ENCODE measurements at regions not wholly inside any gene's neighbourhood (a gene's known extent, or its start where the extent isn't known, plus 50 kb on each side); places are given as distances from the start of the nearest gene placed in this dataset.

DNA sequence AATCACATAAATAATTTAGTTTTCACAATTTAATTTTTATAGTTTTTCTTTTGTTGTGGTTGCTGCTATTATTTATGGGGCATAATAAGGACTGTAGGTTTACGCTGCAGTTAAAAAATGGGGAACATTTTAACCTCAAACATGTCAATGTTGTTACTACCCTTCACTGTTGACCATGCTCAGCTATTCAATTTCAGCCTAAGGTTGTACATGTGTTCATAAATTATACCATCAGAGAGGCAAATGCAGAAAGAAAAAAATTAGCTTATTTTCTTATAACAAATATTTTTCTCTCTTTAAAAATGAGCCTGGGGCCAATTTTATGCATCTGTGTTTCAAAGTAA lies 110.1 kb upstream of the PITRM1 start:
- DNase-seq (ENCODE audit: low spot score in 2 of 2): no peak
- Histone ChIP-seq H3K36me3 (no peaks in the 10 kb centered on the region), H3K27ac (no peak overlapping the region), H3K27me3 (no peaks in the 10 kb centered on the region), H3K4me1 (peaks cover 6% of the 10 kb centered on the region), H3K4me3 (no peak overlapping the region), H3K9me3 (no peaks in the 10 kb centered on the region)
- no peak for TF ChIP-seq POLR2AphosphoS5 (IDR thresholded peaks at IDR 0.05)
- TF ChIP-seq CTCF (IDR thresholded peaks at IDR 0.05): no peak
- no peak for TF ChIP-seq POLR2A (IDR thresholded peaks at IDR 0.05)
- no peak for TF ChIP-seq EP300 (IDR thresholded peaks at IDR 0.05)
- 92% methylated on average over 1 of the region's 1 CpG for WGBS

DNA sequence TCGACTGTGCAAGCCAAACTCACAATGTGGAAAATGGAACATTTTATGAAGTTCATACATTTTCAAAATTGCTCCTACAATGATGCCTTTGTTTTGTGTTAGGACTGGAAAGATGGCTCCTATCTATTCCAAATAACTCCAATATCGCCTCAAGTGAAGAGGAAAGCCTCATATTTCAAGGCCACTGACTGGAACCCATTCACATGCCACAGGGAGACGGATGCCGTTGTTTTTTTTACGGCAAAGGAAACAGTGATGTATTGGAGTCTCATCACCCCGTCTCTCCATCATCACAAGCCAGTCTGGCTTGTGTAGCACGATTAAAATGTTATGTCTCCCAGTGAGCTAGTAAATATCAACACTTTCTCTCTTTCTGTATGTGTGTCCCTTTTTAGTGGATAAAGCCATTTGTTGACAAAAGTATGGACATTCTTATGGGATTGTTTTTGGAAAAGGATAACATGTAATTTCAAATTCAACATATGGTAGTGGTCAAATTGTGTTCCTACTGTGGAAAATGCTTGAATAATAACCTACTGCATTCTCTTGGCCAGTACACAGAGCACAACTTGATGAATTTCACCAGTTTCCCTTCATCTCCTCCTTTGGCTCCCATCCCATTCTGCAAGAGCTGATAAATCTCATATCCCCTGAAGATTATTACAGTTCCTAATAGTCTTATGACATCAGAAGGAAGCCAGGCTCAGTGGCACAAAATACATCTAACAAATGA lies 109.5 kb upstream of the PITRM1 start:
- peak in 1 of 2 donors; percentile 21 for DNase-seq (ENCODE audit: low spot score in 2 of 2)
- no peaks in the 10 kb centered on the region for H3K27me3 ChIP-seq
- H3K27ac ChIP-seq: no peak overlapping the region
- H3K4me3 ChIP-seq: no peak overlapping the region
- peaks cover 6% of the 10 kb centered on the region for H3K4me1 ChIP-seq
- no peaks in the 10 kb centered on the region for H3K9me3 ChIP-seq
- 58% methylated on average over 7 of the region's 7 CpGs for WGBS
- no peak for TF ChIP-seq POLR2A (IDR thresholded peaks at IDR 0.05)
- no peak for TF ChIP-seq POLR2AphosphoS5 (IDR thresholded peaks at IDR 0.05)
- no peaks in the 10 kb centered on the region for H3K36me3 ChIP-seq

DNA sequence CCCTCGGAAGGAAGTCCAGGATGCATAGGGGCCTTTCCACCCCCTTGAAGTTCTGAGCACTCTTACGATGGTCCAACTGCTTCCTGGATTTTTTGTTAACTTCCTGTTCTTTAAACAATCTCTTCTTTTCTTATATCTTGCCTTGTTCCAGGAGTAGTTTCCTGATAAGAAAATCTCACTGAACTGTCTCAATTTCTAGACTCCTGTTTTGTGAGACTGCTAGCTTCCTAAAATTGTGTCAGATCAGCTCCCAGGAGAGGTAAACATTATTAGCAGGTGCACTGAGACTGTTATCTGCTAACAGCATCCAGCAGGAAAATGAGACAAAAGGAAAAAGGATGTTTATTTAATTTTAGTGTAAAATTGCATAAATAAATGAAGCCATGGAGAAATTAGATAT lies 106.2 kb upstream of the PITRM1 start:
- no peaks in the 10 kb centered on the region for H3K36me3 ChIP-seq
- WGBS: 62% methylated on average over 2 of the region's 2 CpGs
- H3K4me1 ChIP-seq: peaks cover 6% of the 10 kb centered on the region
- TF ChIP-seq CTCF (IDR thresholded peaks at IDR 0.05) (no peak), EP300 (IDR thresholded peaks at IDR 0.05) (no peak), POLR2AphosphoS5 (IDR thresholded peaks at IDR 0.05) (no peak), POLR2A (IDR thresholded peaks at IDR 0.05) (no peak)
- DNase-seq (ENCODE audit: low spot score in 2 of 2): no peak
- H3K27me3 ChIP-seq: no peaks in the 10 kb centered on the region
- no peak overlapping the region for H3K4me3 ChIP-seq
- no peak overlapping the region for H3K27ac ChIP-seq
- H3K9me3 ChIP-seq: no peaks in the 10 kb centered on the region

GRCh38 chr10:3277566-3277965 lies 105.0 kb upstream of the PITRM1 start:
- no peak for DNase-seq (ENCODE audit: low spot score in 2 of 2)
- Histone ChIP-seq H3K27me3 (no peaks in the 10 kb centered on the region), H3K4me3 (no peak overlapping the region), H3K36me3 (no peaks in the 10 kb centered on the region), H3K9me3 (no peaks in the 10 kb centered on the region), H3K4me1 (peaks cover 6% of the 10 kb centered on the region), H3K27ac (no peak overlapping the region)
- 85% methylated on average over 4 of the region's 4 CpGs for WGBS
- TF ChIP-seq POLR2A (IDR thresholded peaks at IDR 0.05) (no peak), CTCF (IDR thresholded peaks at IDR 0.05) (no peak), POLR2AphosphoS5 (IDR thresholded peaks at IDR 0.05) (no peak), EP300 (IDR thresholded peaks at IDR 0.05) (no peak)

- H3K4me3 ChIP-seq: no peak overlapping the region
- no peak for TF ChIP-seq POLR2A (IDR thresholded peaks at IDR 0.05)
- no peak for TF ChIP-seq EP300 (IDR thresholded peaks at IDR 0.05)
- no peak for TF ChIP-seq POLR2AphosphoS5 (IDR thresholded peaks at IDR 0.05)
- no peak for TF ChIP-seq CTCF (IDR thresholded peaks at IDR 0.05)
- no peak overlapping the region for H3K27ac ChIP-seq
- DNase-seq (ENCODE audit: low spot score in 2 of 2): peak in 1 of 2 donors; percentile 21
- no peaks in the 10 kb centered on the region for H3K36me3 ChIP-seq
- H3K27me3 ChIP-seq: no peaks in the 10 kb centered on the region
- 83% methylated on average over 7 of the region's 7 CpGs for WGBS
- no peaks in the 10 kb centered on the region for H3K4me1 ChIP-seq
- H3K9me3 ChIP-seq: no peaks in the 10 kb centered on the region
Observed at GRCh38 chr10:3274414-3274813, 101.8 kb upstream of the PITRM1 start.

DNA sequence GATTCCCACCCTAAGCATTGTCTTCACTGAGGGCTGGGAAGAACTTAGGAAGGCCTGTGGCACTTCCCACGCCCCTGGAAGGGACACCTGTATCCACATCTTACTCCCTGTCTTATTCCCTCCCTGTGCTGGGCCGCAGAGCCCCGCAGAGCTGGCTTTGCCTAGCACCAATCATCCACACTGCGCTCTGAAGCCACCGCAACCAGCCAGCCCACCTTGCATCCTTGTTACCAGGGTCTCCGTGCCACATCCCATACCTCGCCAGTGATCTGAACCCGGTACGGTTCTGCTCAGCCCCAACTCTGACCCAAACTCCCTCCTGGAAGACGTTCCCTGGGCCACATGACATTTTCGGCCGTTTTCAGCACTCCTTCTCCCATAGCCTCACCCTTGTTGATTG lies 101.4 kb upstream of the PITRM1 start:
- H3K27ac ChIP-seq: no peak overlapping the region
- H3K9me3 ChIP-seq: no peaks in the 10 kb centered on the region
- H3K4me3 ChIP-seq: no peak overlapping the region
- no peaks in the 10 kb centered on the region for H3K36me3 ChIP-seq
- no peaks in the 10 kb centered on the region for H3K4me1 ChIP-seq
- WGBS: 92% methylated on average over 12 of the region's 12 CpGs
- peak in 1 of 2 donors; percentile 25 for DNase-seq (ENCODE audit: low spot score in 2 of 2)
- TF ChIP-seq POLR2AphosphoS5 (IDR thresholded peaks at IDR 0.05): no peak
- no peak for TF ChIP-seq CTCF (IDR thresholded peaks at IDR 0.05)
- TF ChIP-seq POLR2A (IDR thresholded peaks at IDR 0.05): no peak
- TF ChIP-seq EP300 (IDR thresholded peaks at IDR 0.05): no peak
- H3K27me3 ChIP-seq: no peaks in the 10 kb centered on the region

All from suprapubic skin (tissue), 4 donors.